Ishikawa (cell line): ENCODE measurements at regions not wholly inside any gene's neighbourhood (a gene's known extent, or its start where the extent isn't known, plus 50 kb on each side); places are given as distances from the start of the nearest gene placed in this dataset.

Experiments
- CEBPB ChIP-seq: IDR thresholded peaks from 2 replicates; pipeline ENCODE4 v1.6.1; 2012
- CREB1 ChIP-seq: IDR thresholded peaks from 2 replicates; pipeline ENCODE4 v1.6.1; 2012; ENCODE audit warnings: low read depth
- EGR1 ChIP-seq: IDR thresholded peaks from 2 replicates; pipeline ENCODE4 v1.6.1; 2012
- EP300 ChIP-seq: IDR thresholded peaks from 2 replicates; pipeline ENCODE4 v1.6.1; 2012; ENCODE audit warnings: borderline replicate concordance
- NFIC ChIP-seq: IDR thresholded peaks from 2 replicates; pipeline ENCODE4 v1.6.1; 2012
- RAD21 ChIP-seq: IDR thresholded peaks from 2 replicates; pipeline ENCODE4 v1.6.1; 2012; ENCODE audit warnings: low read depth
- TAF1 ChIP-seq: IDR thresholded peaks from 2 replicates; pipeline ENCODE4 v1.6.1; 2012; ENCODE audit warnings: low read depth, mild to moderate bottlenecking
- TCF12 ChIP-seq: IDR thresholded peaks from 2 replicates; pipeline ENCODE4 v1.6.1; 2012; ENCODE audit warnings: low read depth
- TEAD4 ChIP-seq: IDR thresholded peaks from 2 replicates; pipeline ENCODE4 v1.6.1; 2012
- YY1 ChIP-seq: IDR thresholded peaks from 2 replicates; pipeline ENCODE4 v1.6.1; 2012; ENCODE audit warnings: low read depth
- ZBTB7A ChIP-seq: IDR thresholded peaks from 2 replicates; pipeline ENCODE4 v1.6.1; 2012; ENCODE audit warnings: low read depth
- TF ChIP-seq, protein P1 (sequence below): IDR thresholded peaks from 2 replicates; pipeline ENCODE4 v1.6.1; 2012
- TF ChIP-seq, protein P2 (sequence below): IDR thresholded peaks from 2 replicates; pipeline ENCODE4 v1.6.1; 2012
- TF ChIP-seq, protein P3 (sequence below): IDR thresholded peaks from 2 replicates; pipeline ENCODE4 v1.6.1; 2012; ENCODE audit warnings: low read depth, mild to moderate bottlenecking

DNA sequence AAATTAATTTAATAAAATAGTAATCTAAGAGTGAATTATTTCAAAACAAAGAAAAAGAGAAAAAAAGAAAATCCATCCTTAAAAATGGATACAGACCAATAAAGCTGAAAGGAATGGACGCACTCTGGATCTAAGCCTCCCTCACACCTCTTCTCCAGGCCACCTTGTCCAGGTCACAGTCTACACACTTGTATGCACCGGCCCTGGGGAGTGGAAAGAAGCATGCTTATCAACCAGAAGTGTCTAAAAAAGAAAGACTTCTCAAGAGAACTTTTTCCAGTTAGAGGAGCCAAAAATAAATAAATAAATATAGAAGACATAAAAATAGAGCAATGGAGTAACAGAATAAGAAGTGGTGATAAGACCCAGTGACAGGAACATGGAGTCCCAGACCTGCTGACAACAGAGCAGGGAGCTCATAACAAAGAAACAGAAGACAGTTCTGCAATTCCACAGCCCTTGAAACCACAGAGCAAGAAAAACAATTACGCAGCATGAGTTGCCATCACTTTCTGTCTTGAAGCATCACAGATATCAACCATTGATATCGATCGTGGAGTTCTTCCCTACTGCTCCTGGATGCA lies 311.7 kb upstream of the NFE2L3 start:
- TF ChIP-seq CEBPB (no peak), TEAD4 (no peak), EGR1 (no peak), YY1 (no peak), CREB1 (no peak), NFIC (no peak), RAD21 (no peak), EP300 (no peak), TCF12 (no peak), TAF1 (no peak), ZBTB7A (no peak)
- TF ChIP-seq, protein P1, sequence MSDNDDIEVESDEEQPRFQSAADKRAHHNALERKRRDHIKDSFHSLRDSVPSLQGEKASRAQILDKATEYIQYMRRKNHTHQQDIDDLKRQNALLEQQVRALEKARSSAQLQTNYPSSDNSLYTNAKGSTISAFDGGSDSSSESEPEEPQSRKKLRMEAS: no peak
- TF ChIP-seq, protein P2, sequence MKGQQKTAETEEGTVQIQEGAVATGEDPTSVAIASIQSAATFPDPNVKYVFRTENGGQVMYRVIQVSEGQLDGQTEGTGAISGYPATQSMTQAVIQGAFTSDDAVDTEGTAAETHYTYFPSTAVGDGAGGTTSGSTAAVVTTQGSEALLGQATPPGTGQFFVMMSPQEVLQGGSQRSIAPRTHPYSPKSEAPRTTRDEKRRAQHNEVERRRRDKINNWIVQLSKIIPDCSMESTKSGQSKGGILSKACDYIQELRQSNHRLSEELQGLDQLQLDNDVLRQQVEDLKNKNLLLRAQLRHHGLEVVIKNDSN: no peak
- TF ChIP-seq, protein P3, sequence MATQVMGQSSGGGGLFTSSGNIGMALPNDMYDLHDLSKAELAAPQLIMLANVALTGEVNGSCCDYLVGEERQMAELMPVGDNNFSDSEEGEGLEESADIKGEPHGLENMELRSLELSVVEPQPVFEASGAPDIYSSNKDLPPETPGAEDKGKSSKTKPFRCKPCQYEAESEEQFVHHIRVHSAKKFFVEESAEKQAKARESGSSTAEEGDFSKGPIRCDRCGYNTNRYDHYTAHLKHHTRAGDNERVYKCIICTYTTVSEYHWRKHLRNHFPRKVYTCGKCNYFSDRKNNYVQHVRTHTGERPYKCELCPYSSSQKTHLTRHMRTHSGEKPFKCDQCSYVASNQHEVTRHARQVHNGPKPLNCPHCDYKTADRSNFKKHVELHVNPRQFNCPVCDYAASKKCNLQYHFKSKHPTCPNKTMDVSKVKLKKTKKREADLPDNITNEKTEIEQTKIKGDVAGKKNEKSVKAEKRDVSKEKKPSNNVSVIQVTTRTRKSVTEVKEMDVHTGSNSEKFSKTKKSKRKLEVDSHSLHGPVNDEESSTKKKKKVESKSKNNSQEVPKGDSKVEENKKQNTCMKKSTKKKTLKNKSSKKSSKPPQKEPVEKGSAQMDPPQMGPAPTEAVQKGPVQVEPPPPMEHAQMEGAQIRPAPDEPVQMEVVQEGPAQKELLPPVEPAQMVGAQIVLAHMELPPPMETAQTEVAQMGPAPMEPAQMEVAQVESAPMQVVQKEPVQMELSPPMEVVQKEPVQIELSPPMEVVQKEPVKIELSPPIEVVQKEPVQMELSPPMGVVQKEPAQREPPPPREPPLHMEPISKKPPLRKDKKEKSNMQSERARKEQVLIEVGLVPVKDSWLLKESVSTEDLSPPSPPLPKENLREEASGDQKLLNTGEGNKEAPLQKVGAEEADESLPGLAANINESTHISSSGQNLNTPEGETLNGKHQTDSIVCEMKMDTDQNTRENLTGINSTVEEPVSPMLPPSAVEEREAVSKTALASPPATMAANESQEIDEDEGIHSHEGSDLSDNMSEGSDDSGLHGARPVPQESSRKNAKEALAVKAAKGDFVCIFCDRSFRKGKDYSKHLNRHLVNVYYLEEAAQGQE: no peak
